ENCODE measurements at regions not wholly inside any gene's neighbourhood (a gene's known extent, or its start where the extent isn't known, plus 50 kb on each side); places are given as distances from the start of the nearest gene placed in this dataset.
A peak's percentile ranks its signal among the peaks of the same experiment; 100 is the strongest.

- H3K4me3 ChIP-seq (ENCODE audit: low read depth, low read length) = no peak overlapping the region
- TF ChIP-seq, protein P1, sequence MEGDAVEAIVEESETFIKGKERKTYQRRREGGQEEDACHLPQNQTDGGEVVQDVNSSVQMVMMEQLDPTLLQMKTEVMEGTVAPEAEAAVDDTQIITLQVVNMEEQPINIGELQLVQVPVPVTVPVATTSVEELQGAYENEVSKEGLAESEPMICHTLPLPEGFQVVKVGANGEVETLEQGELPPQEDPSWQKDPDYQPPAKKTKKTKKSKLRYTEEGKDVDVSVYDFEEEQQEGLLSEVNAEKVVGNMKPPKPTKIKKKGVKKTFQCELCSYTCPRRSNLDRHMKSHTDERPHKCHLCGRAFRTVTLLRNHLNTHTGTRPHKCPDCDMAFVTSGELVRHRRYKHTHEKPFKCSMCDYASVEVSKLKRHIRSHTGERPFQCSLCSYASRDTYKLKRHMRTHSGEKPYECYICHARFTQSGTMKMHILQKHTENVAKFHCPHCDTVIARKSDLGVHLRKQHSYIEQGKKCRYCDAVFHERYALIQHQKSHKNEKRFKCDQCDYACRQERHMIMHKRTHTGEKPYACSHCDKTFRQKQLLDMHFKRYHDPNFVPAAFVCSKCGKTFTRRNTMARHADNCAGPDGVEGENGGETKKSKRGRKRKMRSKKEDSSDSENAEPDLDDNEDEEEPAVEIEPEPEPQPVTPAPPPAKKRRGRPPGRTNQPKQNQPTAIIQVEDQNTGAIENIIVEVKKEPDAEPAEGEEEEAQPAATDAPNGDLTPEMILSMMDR (IDR thresholded peaks at IDR 0.05; ENCODE audit: insufficient read depth, low read length) = no peak
- no peak for DNase-seq (ENCODE audit: low read depth)
Measured at GRCh38 chr15:91514147-91514546, 339.4 kb upstream of the SLCO3A1 start.

- DNase-seq (ENCODE audit: low read depth) = peak; percentile 84
- no peak overlapping the region for H3K4me3 ChIP-seq (ENCODE audit: low read depth, low read length)
- TF ChIP-seq, protein P1 (IDR thresholded peaks at IDR 0.05; ENCODE audit: insufficient read depth, low read length) = no peak
Measured at GRCh38 chr15:91515188-91515754, 338.2 kb upstream of the SLCO3A1 start.

GRCh38 chr15:91516866-91517265 is 336.6 kb upstream of the SLCO3A1 start:
- TF ChIP-seq, protein P1 (IDR thresholded peaks at IDR 0.05; ENCODE audit: insufficient read depth, low read length) = no peak
- DNase-seq (ENCODE audit: low read depth) = no peak
- no peak overlapping the region for H3K4me3 ChIP-seq (ENCODE audit: low read depth, low read length)

DNA sequence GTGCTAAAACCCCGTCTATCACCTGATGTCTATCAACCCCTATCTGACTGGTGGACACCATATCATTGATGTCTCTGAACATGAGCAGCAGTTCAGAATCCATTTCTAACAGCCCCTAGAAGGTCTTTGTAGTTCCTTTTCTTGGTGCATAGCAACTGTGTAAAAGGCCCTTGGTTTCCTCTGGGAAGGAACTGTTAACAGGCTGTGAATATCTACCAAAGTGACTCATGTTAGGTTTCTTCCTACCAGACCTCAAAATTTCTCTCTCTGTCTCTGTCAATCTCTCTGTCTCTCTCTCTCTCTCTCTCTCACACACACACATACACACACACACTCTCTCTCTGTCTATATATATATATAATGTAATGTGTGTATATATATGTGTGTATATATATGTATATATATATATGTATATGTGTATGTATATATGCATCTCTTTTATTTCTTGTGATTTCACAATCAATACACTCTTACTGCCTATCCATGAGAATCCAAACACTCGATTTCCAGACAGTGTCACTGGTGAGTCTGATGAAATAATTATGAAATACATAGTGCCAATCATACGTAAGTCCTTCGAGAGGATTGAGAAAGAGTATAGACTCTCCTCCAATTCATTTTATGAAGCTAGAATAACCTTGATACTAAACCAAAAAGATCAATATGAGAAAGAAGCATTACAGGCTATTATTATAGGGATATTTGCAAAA is 335.9 kb upstream of the SLCO3A1 start:
- DNase-seq (ENCODE audit: low read depth) = peak; percentile 32
- H3K4me3 ChIP-seq (ENCODE audit: low read depth, low read length) = no peak overlapping the region
- TF ChIP-seq, protein P1 (IDR thresholded peaks at IDR 0.05; ENCODE audit: insufficient read depth, low read length) = no peak

- no peak overlapping the region for H3K4me3 ChIP-seq (ENCODE audit: low read depth, low read length)
- TF ChIP-seq, protein P1 (IDR thresholded peaks at IDR 0.05; ENCODE audit: insufficient read depth, low read length) = no peak
- DNase-seq (ENCODE audit: low read depth) = no peak
Measured at GRCh38 chr15:91520850-91521249, 332.7 kb upstream of the SLCO3A1 start.

DNA sequence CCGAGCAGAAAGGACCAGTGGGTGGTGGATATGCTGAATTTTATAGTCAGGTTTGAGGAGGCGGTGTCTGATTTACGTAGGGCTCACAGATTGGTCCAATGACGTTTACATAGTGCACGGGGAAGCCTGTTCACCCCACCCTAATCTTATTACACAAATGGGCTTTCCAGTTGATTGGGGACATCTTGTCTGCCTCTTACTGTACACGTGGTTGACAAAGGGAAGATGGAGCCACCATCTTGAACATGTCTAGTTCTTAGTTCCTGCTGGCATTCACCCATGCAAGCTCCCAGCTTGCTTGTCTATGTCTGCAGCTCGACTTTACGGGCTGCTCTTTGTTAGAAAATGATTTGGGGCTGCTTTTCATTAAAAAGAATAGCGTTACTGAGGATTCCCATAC is 332.0 kb upstream of the SLCO3A1 start:
- TF ChIP-seq, protein P1 (IDR thresholded peaks at IDR 0.05; ENCODE audit: insufficient read depth, low read length) = no peak
- no peak for DNase-seq (ENCODE audit: low read depth)
- no peak overlapping the region for H3K4me3 ChIP-seq (ENCODE audit: low read depth, low read length)
